Heart right ventricle (tissue), 16 donors: ENCODE measurements at regions not wholly inside any gene's neighbourhood (a gene's known extent, or its start where the extent isn't known, plus 50 kb on each side); places are given as distances from the start of the nearest gene placed in this dataset.

Source experiments
- ATAC-seq, 8 donors: fragments of 200-7000 bp; cut with Tn5 transposase; one replicate each; pipeline ENCODE4 v1.9.1; 2020; ENCODE audit warnings: mild to moderate bottlenecking in 8 of 8, moderate library complexity in 8 of 8, moderate number of reproducible peaks in 1 of 8
- DNase-seq, 2 donors: peaks; one replicate each; pipeline ENCODE4 v3.0.0-alpha.2; 2020
- H3K27ac ChIP-seq, 10 donors: fragments of 200-600 bp; sonication (generic) in 2 of 10; one replicate each; pipeline versions ENCODE4 v1.5.0 to v1.8.0; 2020 to 2022; ENCODE audit warnings: mild to moderate bottlenecking in 3 of 10
- H3K27me3 ChIP-seq, 7 donors: fragments of 200-600 bp; one replicate each; pipeline ENCODE4 v1.8.0; 2021 to 2022; ENCODE audit warnings: mild to moderate bottlenecking in 2 of 7
- H3K36me3 ChIP-seq, 9 donors: fragments of 200-600 bp; sonication (generic) in 1 of 9; one replicate each; pipeline versions ENCODE4 v1.5.0 to v1.8.0; 2020 to 2022; ENCODE audit warnings: mild to moderate bottlenecking in 2 of 9
- H3K4me1 ChIP-seq, 9 donors: fragments of 200-600 bp; sonication (generic) in 1 of 9; one replicate each; pipeline versions ENCODE4 v1.5.0 to v1.8.0; 2020 to 2022; ENCODE audit warnings: mild to moderate bottlenecking in 4 of 9
- H3K4me3 ChIP-seq, 10 donors: fragments of 200-600 bp; sonication (generic) in 2 of 10; one replicate each; pipeline versions ENCODE4 v1.5.0 to v1.8.0; 2020 to 2022; ENCODE audit warnings: mild to moderate bottlenecking in 7 of 10, moderate library complexity in 2 of 10
- H3K9me3 ChIP-seq, 11 donors: fragments of 200-600 bp in 10 of 11; sonication (generic) in 2 of 11; one replicate each; pipeline versions ENCODE4 v1.5.0 to v1.8.0; 2013 to 2022; ENCODE audit warnings: mild to moderate bottlenecking in 2 of 11, control low read depth in 1 of 11, moderate library complexity in 1 of 11
- CTCF ChIP-seq, 9 donors: fragments of 200-600 bp; sonication (generic) in 2 of 9; IDR thresholded peaks; one replicate each; pipeline versions ENCODE4 v1.5.0 to v1.8.0; 2021 to 2022; ENCODE audit warnings: antibody characterized with exemption in 9 of 9, mild to moderate bottlenecking in 5 of 9, moderate library complexity in 1 of 9
- WGBS, 2 donors: extraction: QIAGEN DNeasy Blood & Tissue Kit; methylation state at CpG; one replicate each; pipeline ENCODE4 v1.1.7; 2013; ENCODE audit warnings: inconsistent platforms in 1 of 2; 5-methylcytosine and 5-hydroxymethylcytosine counted together
- intact Hi-C, 10 donors: fragments of 100-400 bp; cut with DNase I; formaldehyde crosslinking; loops; one replicate each; pipeline versions ENCODE4 v1.11.1 to v1.14.2; 2022
- donor health status: Arrhythmogenic right ventricular cardiomyopathy.
- donor health status: ischemic (EF 13 %, LVEDD 7.1; RV severe dilation, severe dysfunction).
- donor health status: healthy with polysubstance abuse.
- donor health status: DM: no; HTN: yes; CAD: no.
- donor health status: DM: no; HTN: no; CAD: no.
- donor health status: ischemic (EF 25% LVEDD 6.9; RV normal size, moderate dysfunction).
- donor health status: ischemic (EF 25% LVEDD 5.7; RV mildly dilated, moderate dysfunction).
- donor health status: healthy.
- donor health status: DM: yes; HTN: yes; CAD: no.
- donor health status: Ischemic cardiomyopathy.
- donor health status: ischemic (EF 35%, LVEDD 5.7; RV mildly dilated, moderate dysfunction).
- donor health status: nonischemic (EF 11% LVEDD 7.7; RV severe dilation, severe dysfunction).
- donor health status: DM: yes; HTN: yes; CAD: no.
- donor health status: PGD.
- donor health status: ischemic (EF 29% LVEDD 5.4; RV normal size, mild dysfunction).
- donor health status: nonischemic (EF 23%, LVEDD 6.1; RV moderate dilation, normal function).

- ATAC-seq: no peak
- H3K27me3 ChIP-seq: no peaks in the 10 kb centered on the region
- H3K9me3 ChIP-seq: no peaks in the 10 kb centered on the region
- H3K4me1 ChIP-seq: no peaks in the 10 kb centered on the region
- no peak overlapping the region for H3K27ac ChIP-seq
- TF ChIP-seq CTCF (IDR thresholded peaks at IDR 0.05): no peak
- 74 to 78% methylated on average over 2 of the region's 2 CpGs for WGBS, 2 donors
- H3K36me3 ChIP-seq: no peaks in the 10 kb centered on the region
- DNase-seq: no peak
- no peak overlapping the region for H3K4me3 ChIP-seq
- intact Hi-C loops: no loop called here
Measured at GRCh38 chr11:97015327-97015726, 625.5 kb downstream of the JRKL start.

- 88 to 93% methylated on average over 3 of the region's 3 CpGs for WGBS, 2 donors
Measured at GRCh38 chr11:97019305-97019704, 629.5 kb downstream of the JRKL start.

GRCh38 chr11:97019754-97020153, 629.9 kb downstream of the JRKL start:
- TF ChIP-seq CTCF (IDR thresholded peaks at IDR 0.05): no peak
- DNase-seq (no peak), ATAC-seq (no peak)
- no peaks in the 10 kb centered on the region for H3K4me1 ChIP-seq
- intact Hi-C loops: no loop called here
- no peaks in the 10 kb centered on the region for H3K27me3 ChIP-seq
- H3K4me3 ChIP-seq: no peak overlapping the region
- peaks cover 0 to 14% (median 0%) of the 10 kb centered on the region in 11 donors for H3K9me3 ChIP-seq
- H3K36me3 ChIP-seq: no peaks in the 10 kb centered on the region
- no peak overlapping the region for H3K27ac ChIP-seq

More at GRCh38 chr11:97019305-97019704, 629.5 kb downstream of the JRKL start:
- Histone ChIP-seq H3K27ac (no peak overlapping the region), H3K36me3 (no peaks in the 10 kb centered on the region), H3K9me3 (peaks cover 0 to 14% (median 0%) of the 10 kb centered on the region in 11 donors), H3K27me3 (no peaks in the 10 kb centered on the region), H3K4me1 (no peaks in the 10 kb centered on the region), H3K4me3 (no peak overlapping the region)
- no peak for TF ChIP-seq CTCF (IDR thresholded peaks at IDR 0.05)
- DNase-seq: no peak
- intact Hi-C loops: no loop called here
- ATAC-seq: no peak

GRCh38 chr11:97022955-97023354, 633.1 kb downstream of the JRKL start:
- WGBS, 2 donors: 76 to 83% methylated on average over 2 of the region's 2 CpGs
- Histone ChIP-seq H3K27me3 (no peaks in the 10 kb centered on the region), H3K4me3 (no peak overlapping the region), H3K36me3 (no peaks in the 10 kb centered on the region), H3K27ac (no peak overlapping the region), H3K9me3 (peaks cover 0 to 24% (median 6%) of the 10 kb centered on the region in 11 donors), H3K4me1 (no peaks in the 10 kb centered on the region)
- no peak for TF ChIP-seq CTCF (IDR thresholded peaks at IDR 0.05)
- no peak for DNase-seq
- intact Hi-C loops: no loop called here
- ATAC-seq: no peak
